HG03064 (cell line): ENCODE measurements at regions not wholly inside any gene's neighbourhood (a gene's known extent, or its start where the extent isn't known, plus 50 kb on each side); places are given as distances from the start of the nearest gene placed in this dataset.

ENCODE experiments used
- ATAC-seq: cut with Tn5 transposase; IDR thresholded peaks from one replicate; pipeline ENCODE4 v1.9.1; 2021; ENCODE audit warnings: low read depth; ENCODE audit not compliant: unreplicated experiment

GRCh38 chr14:58780185-58780584, 142.4 kb downstream of the DACT1 start:
- no peak for ATAC-seq

- ATAC-seq: no peak
Measured at GRCh38 chr14:58780605-58781004, 142.8 kb downstream of the DACT1 start.

GRCh38 chr14:58782011-58782410, 144.2 kb downstream of the DACT1 start:
- ATAC-seq: no peak

GRCh38 chr14:58783792-58784511, 146.2 kb downstream of the DACT1 start:
- ATAC-seq: no peak

GRCh38 chr14:58784931-58785330, 147.2 kb downstream of the DACT1 start:
- ATAC-seq: no peak

- ATAC-seq: no peak
Measured at GRCh38 chr14:58785701-58786100, 147.9 kb downstream of the DACT1 start.

GRCh38 chr14:58787592-58787991, 149.8 kb downstream of the DACT1 start:
- no peak for ATAC-seq

- ATAC-seq: no peak
Measured at GRCh38 chr14:58788655-58789503, 151.1 kb downstream of the DACT1 start.

- ATAC-seq: no peak
Measured at GRCh38 chr14:58789736-58790135, 152.0 kb downstream of the DACT1 start.

- no peak for ATAC-seq
Measured at GRCh38 chr14:58792416-58792815, 154.7 kb downstream of the DACT1 start.

GRCh38 chr14:58793131-58793740, 155.5 kb downstream of the DACT1 start:
- ATAC-seq: no peak

- ATAC-seq: no peak
Measured at GRCh38 chr14:58794993-58795762, 157.4 kb downstream of the DACT1 start.

GRCh38 chr14:58796242-58797009, 158.7 kb downstream of the DACT1 start:
- ATAC-seq: no peak

GRCh38 chr14:58797010-58797429, 159.3 kb downstream of the DACT1 start:
- ATAC-seq: peak; percentile 76

GRCh38 chr14:58798173-58798572, 160.4 kb downstream of the DACT1 start:
- ATAC-seq: no peak

GRCh38 chr14:58801086-58801485, 163.3 kb downstream of the DACT1 start:
- ATAC-seq: no peak

GRCh38 chr14:58805057-58805456, 167.3 kb downstream of the DACT1 start:
- ATAC-seq: no peak

GRCh38 chr14:58805605-58806409, 168.0 kb downstream of the DACT1 start:
- ATAC-seq: no peak

- no peak for ATAC-seq
Measured at GRCh38 chr14:58807191-58807590, 169.4 kb downstream of the DACT1 start.
